Urothelium cell line (cell line): ENCODE measurements at regions not wholly inside any gene's neighbourhood (a gene's known extent, or its start where the extent isn't known, plus 50 kb on each side); places are given as distances from the start of the nearest gene placed in this dataset.
"Not testable (repeated sequence)": the region's sequence is repeated elsewhere in the genome, so short reads cannot be mapped to it uniquely, and the experiment has no call there.

Source experiments
- DNase-seq: peaks from one replicate; pipeline ENCODE4 v3.0.0; 2011; ENCODE audit warnings: low spot score, mixed read lengths
- FAIRE-seq: peaks from 2 replicates; lab custom pipeline; 2011; peaks lifted over from hg19 to GRCh38; lab: Jason Lieb, UNC

DNA sequence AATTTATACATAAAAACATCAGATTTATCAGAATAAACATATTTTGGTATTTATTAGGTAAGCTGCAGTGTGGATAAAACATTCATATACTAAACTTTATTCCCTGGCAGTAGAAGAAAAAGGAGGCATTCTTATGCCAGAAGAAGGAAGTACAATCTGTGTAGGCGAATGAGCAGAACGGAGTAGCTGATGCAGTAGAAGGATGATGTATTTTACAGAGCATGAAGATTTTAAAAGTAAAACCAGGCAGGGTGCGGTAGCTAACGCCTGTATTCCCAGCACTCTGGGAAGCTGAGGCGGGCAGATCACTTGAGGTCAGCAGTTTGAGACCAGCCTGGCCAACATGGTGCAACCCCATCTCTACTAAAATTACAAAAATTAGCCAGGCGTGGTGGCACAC is 294.9 kb upstream of the MKLN1 start:
- no peak for DNase-seq
- FAIRE-seq = no peak

- DNase-seq (no peak), FAIRE-seq (no peak)
These were observed 293.4 kb upstream of the MKLN1 start for GRCh38 chr7:131034166-131034881.

- DNase-seq = no peak
- no peak for FAIRE-seq
These were observed 292.4 kb upstream of the MKLN1 start for GRCh38 chr7:131035088-131035770.

DNA sequence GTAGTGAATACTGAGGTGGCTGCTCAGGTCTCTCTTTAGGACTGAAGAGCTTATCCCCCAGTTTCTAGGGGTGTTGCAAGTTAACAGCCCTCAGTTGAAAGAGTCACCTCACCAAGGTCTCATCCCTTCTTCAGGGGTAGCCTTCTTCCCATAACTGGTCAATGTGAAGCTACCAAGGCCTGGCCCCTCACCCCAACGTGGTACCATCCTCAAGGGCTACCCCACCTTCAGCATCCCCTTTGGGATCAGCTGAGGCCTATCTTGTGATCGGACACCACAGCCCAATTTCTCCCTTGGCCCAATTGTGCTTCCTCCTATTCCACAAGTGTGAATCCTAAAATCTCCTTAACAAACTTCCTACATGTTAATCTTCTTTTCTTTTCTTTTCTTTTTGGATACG is 289.5 kb upstream of the MKLN1 start:
- no peak for FAIRE-seq
- no peak for DNase-seq

- DNase-seq = no peak
- FAIRE-seq = no peak
These were observed 288.3 kb upstream of the MKLN1 start for GRCh38 chr7:131039355-131039762.

GRCh38 chr7:131039836-131040235 is 287.8 kb upstream of the MKLN1 start:
- FAIRE-seq = no peak
- DNase-seq = no peak

GRCh38 chr7:131040467-131040932 is 287.2 kb upstream of the MKLN1 start:
- FAIRE-seq (no peak), DNase-seq (peak; percentile 44)

DNA sequence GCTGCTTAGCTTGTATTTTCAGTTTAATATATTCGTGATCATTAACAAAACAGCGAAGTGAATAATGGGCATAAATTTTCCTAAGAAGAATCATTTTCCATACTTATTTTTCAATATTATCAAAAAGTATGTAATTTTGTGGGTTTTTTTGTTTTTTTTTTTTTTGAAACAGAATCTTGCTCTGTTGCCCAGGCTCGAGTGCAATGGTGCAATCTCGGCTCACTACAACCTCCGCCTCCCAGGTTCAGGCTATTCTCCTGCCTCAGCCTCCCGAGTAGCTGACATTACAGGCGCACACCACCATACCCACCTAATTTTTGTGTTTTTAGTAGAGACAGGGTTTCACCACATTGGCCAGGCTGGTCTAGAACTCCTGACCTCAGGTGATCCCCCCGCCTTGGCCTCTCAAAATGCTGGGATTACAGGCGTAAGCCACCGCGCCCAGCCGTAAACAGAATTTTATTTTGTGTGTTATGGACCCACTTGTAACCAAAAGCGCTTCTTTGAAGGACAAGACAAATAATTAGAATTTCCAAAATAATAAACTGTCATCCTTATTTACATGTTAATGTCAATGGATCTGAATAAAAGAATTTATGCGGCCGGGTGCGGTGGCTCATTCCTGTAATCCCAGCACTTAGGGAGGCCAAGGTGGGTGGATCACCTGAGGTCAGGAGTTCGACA is 286.5 kb upstream of the MKLN1 start:
- not testable (repeated sequence) for DNase-seq, FAIRE-seq

GRCh38 chr7:131042269-131043160 is 285.2 kb upstream of the MKLN1 start:
- no peak for DNase-seq
- no peak for FAIRE-seq

DNA sequence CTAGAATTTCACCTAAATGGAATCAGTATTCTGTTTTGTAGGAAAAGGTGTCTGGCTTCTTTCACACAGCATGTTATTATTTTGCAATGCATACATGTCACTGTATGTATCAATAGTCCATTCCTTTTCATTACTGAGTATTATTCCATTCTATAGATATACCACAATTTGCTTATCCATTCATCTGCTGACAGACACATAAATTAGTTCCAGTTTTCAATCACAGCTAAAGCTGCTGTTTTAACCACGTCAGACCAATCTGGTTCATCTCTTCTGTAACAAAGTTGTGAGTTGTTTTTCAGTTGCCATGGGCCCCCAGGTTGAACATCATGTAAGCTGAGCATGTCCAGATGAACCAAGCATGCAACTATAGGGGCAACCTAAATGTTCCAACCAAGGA is 282.1 kb upstream of the MKLN1 start:
- no peak for DNase-seq
- no peak for FAIRE-seq

GRCh38 chr7:131046246-131046645 is 281.4 kb upstream of the MKLN1 start:
- no peak for DNase-seq
- no peak for FAIRE-seq

- FAIRE-seq (no peak), DNase-seq (no peak)
These were observed 279.9 kb upstream of the MKLN1 start for GRCh38 chr7:131047651-131048304.

DNA sequence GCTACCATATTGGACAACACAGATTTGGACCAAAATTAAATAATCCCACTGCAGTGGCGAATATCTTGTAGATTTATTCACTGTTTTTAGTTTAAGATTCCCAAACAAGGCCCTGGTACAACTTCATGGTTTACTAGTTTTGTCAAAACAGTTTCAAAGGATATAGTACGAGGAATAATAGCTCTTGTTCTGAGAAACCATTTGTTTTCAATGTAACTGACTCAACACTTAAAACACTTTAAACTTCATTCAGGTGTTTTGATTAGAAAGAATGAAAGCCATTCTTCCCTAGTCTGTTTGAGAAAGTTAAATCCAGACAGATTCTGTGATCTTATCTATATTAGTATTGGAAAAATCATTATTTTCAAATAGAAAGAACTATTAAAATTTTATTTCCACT is 276.4 kb upstream of the MKLN1 start:
- no peak for DNase-seq
- FAIRE-seq = no peak

DNA sequence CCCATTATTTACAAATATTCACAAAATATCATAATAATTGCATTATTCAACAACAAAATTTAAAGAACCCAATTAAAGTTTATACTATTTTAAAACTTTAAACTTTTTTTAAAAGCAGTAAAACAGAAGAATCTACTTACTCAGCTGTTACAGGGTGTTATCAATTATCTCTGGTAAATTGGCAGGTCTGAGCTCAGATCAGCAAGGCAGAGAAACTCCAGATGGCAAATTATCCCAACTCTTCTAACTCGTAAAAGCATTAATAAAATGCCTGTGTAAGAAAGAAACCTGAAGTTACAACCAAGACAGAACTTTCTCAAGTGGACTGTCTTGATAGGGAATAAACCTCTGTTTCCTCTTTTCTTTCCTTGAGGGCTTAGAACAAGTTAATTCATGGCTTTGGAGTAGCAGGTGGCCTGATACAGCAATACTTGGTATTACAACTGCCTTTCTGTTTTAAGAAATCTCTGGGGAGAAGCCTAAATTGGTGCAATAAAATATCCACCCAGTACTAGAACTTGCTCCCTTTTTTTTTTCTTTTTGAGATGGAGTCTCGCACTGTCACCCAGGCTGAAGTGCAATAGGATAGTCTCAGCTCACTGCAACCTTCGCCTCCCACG is 275.3 kb upstream of the MKLN1 start:
- FAIRE-seq (no peak), DNase-seq (no peak)

GRCh38 chr7:131056007-131056406 is 271.7 kb upstream of the MKLN1 start:
- FAIRE-seq (no peak), DNase-seq (no peak)

- no peak for FAIRE-seq
- peak; percentile 31 for DNase-seq
These were observed 270.5 kb upstream of the MKLN1 start for GRCh38 chr7:131057015-131057793.

DNA sequence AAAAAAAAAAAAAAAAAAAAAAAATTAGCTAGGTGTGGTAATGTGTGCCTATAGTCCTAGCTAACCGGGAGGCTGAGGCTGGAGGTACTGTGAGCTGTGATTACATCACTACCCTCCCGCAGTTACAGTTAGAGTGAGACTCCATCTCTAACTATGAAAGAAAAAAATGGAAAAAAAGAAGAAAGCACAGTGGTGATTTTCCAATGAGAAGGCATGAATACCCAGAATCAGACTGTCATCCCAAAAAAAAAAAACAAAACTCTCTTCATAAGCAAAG is 269.9 kb upstream of the MKLN1 start:
- no peak for FAIRE-seq

GRCh38 chr7:131058561-131059288 is 269.0 kb upstream of the MKLN1 start:
- FAIRE-seq, DNase-seq: not testable (repeated sequence)

More for the DNA sequence above, 269.9 kb upstream of the MKLN1 start:
- no peak for DNase-seq

GRCh38 chr7:131059401-131059800 is 268.3 kb upstream of the MKLN1 start:
- not testable (repeated sequence) for DNase-seq, FAIRE-seq
